ENCODE measurements at regions not wholly inside any gene's neighbourhood (a gene's known extent, or its start where the extent isn't known, plus 50 kb on each side); places are given as distances from the start of the nearest gene placed in this dataset.

GRCh38 chr5:89724379-89725095, 685.0 kb downstream of the CETN3 start:
- TF ChIP-seq ZNF274 (IDR thresholded peaks at IDR 0.05; ENCODE audit: low read depth, low read length) (no peak), YY1 (IDR thresholded peaks at IDR 0.05; ENCODE audit: insufficient read depth, insufficient read length) (no peak)

Measured in NT2/D1 (cell line).